ENCODE measurements at regions not wholly inside any gene's neighbourhood (a gene's known extent, or its start where the extent isn't known, plus 50 kb on each side); places are given as distances from the start of the nearest gene placed in this dataset.

- no peak for TF ChIP-seq PBX2 (CRISPR knock-in tag; IDR thresholded peaks at IDR 0.05; ENCODE audit: low read depth)
- TF ChIP-seq PBX2 (tag; conservative IDR thresholded peaks at IDR 0.05; ENCODE audit: low read depth), result no peak
- TF ChIP-seq MAZ (CRISPR knock-in tag; conservative IDR thresholded peaks at IDR 0.05 in 1 of 2, IDR thresholded peaks at IDR 0.05 in 1 of 2), result no peak
- no peak for TF ChIP-seq ZNF134 (CRISPR knock-in tag; conservative IDR thresholded peaks at IDR 0.05)
- no peak for TF ChIP-seq RREB1 (CRISPR knock-in tag; IDR thresholded peaks at IDR 0.05)
- no peak for TF ChIP-seq EHMT2 (IDR thresholded peaks at IDR 0.05)
- TF ChIP-seq CTCF (IDR thresholded peaks at IDR 0.05 in 2 of 3, conservative IDR thresholded peaks at IDR 0.05 in 1 of 3; ENCODE audit: insufficient read depth in 2 of 3, low read depth in 1 of 3, low read length in 3 of 3), result no peak
- no peak for TF ChIP-seq FOXK1 (CRISPR knock-in tag; IDR thresholded peaks at IDR 0.05; ENCODE audit: borderline replicate concordance)
- no peak for TF ChIP-seq SRSF1 (IDR thresholded peaks at IDR 0.05; ENCODE audit: low read depth, low read length)
These were observed 138.4 kb downstream of the SST start for GRCh38 chr3:187531831-187532230.

Data from K562 (cell line).